GM18951 (cell line): ENCODE measurements at regions not wholly inside any gene's neighbourhood (a gene's known extent, or its start where the extent isn't known, plus 50 kb on each side); places are given as distances from the start of the nearest gene placed in this dataset.

Experiments
- POLR2A ChIP-seq: IDR thresholded peaks from 4 replicates; pipeline ENCODE4 v1.6.1; 2011; ENCODE audit warnings: mild to moderate bottlenecking; ENCODE audit not compliant: insufficient read length, insufficient read depth; ENCODE audit errors: extremely low read depth
- in situ Hi-C: fragments of 300-500 bp; cut with MboI; formaldehyde crosslinking; loops from one replicate; pipeline ENCODE4 v1.12.0; 2022; ENCODE audit warnings: low sequenced_read_pairs, mixed read lengths, inconsistent platforms; ENCODE audit not compliant: unreplicated experiment

DNA sequence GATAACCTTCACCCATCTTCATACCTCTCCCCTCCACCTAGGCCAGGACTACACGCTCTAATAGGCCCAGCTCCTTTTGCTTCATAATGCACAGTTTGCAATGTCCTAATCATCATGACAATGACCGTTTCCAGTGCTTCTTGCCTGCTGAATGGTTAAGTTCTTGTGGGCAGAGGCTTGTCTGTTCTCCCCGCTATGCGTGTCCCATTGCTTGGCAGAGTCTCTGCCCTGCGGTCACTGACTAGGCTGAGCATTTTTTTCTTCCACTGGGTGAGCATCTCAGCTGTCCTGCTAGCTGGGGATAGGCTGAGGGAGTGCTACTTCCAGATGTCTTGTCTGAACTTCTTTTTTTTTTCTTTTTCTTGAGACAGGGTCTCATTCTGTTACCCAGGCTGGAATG lies 314.7 kb downstream of the UQCRFS1 start:
- no peak for TF ChIP-seq POLR2A
- in situ Hi-C loops, result no loop called here

DNA sequence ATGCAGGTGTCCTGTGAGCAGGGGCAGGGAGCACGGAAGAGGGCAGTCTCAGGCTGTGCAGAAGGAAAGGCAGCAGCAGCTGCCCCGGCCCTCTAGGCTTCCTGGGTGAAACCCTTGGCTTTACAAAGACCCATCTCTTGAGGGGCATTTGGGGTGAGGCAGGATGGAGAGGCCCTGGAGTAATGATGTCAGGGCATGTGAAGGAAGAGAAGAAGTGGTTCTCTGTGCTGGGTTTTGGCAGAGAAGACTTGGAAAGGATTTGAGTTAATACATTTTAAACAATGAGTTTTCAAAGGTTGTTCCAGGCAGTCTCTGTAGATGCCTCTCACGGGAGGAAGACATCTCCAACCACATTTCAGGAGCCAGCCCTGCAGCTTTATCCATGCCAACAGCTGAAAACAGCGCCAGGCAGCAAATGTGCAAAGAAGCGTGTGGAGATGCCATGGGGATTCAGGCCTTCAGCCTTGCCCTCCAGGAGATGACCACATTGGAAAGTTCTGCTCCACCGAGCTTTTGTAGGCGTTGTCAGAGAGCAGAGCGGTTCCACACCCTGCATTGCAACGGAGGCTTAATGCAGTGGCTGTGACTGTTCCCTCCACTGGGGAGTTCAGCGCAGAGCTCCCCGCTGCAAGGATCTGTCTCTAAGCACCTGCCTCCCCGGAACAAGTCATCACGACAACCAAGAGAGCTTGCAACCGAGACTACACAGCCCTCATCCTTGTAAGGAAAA lies 322.8 kb downstream of the UQCRFS1 start:
- in situ Hi-C loops, result no loop called here
- no peak for TF ChIP-seq POLR2A

DNA sequence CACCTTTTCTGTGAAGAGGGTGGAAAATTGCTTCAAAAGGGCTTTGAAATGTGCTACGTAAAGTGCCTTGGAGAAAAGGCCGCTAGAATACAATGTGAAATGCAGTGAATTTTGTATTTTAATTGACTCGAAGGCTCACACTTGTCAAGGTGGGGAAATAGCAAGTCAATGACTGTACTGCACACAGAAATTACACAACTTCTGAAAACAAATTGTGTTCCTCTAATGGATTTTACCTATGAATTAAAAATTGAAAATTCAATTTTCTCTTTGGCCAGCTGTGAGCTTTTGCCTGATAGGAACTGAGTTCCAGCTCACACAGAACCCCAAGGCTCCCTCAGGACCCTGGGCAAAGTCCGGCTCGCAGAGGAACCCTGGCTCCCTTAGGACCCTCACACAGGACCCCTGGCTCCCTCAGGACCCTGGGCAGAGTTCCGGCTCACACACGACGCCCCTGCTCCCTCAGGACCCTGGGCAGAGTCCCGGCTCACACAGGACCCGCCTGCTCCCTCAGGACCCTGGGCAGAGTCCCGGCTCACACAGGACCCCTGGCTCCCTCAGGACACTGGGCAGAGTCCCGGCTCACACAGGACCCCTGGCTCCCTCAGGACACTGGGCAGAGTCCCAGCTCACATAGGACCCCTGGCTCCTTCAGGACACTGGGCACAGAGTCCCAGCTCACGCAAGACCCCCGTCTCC lies 324.9 kb downstream of the UQCRFS1 start:
- in situ Hi-C loops, result no loop called here
- TF ChIP-seq POLR2A, result no peak

DNA sequence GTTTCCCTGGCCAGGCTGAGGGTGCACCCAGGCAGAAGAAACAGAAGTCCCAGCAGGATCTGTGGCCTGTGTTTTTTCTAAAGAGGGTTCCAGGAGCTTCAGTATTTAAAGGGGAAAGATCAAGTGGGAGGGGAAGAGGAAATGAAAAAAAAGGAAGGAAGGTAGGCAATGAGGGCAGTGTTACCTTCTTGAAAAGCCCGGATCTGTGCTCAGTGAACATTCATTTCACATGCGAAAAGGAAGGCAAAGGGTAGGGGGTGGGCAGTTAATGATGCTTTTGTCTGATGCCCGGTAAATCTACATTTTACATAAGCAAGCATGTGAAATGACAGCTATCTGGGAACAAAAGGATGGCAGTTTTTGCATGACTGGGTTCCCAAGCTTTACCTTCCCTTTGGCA lies 326.2 kb downstream of the UQCRFS1 start:
- in situ Hi-C loops, result no loop called here
- TF ChIP-seq POLR2A, result no peak

DNA sequence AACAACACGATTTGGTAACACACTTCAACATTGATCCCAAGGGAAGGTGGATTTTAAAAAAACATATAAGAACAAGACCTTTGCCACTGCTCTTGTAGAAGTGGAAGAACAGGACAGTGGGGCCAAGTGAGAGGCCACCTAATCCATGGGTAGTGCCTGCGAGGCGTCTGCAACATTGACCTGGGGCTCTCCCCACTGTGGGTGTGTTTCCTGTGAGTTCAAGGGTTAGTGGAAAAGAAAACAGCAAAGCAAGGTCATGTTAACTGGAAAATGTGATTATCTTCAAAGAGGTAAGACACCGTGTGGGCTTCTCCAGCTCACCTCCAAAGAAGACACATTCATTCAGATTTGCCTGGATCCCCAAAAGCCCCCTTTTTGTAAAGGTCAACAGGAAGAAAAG lies 327.0 kb downstream of the UQCRFS1 start:
- in situ Hi-C loops, result no loop called here
- TF ChIP-seq POLR2A, result no peak

DNA sequence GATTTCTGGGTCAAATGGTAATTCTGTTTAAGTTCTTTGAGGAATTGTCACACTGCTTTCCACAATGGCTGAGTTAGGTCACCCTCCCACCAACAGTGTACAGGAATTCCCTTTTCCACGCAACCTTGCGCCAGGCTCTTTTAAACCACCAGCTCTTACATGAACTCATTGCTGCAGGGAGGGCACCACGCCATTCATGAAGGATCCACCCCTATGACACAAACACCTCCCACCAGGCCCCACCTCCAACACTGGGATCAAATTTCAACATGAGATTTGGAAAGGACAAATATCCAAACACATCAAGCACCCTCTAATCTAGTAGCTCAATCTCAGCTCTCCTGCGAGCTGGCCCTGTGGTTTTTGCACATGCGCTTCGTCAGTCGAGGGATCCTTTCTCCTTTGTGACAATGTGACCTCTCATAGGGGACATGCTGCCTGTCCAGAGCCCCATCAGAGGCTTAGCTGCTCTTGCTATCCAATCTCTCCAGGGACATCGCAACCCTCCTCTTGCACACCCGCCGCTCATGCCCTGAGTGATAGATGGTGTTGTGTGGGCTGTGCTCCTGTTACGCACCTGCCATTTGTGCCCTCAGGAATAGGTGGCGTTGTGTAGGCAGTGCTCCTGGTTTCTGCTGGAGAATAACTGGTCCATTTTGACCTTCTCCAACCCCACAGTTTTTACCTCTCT lies 328.0 kb downstream of the UQCRFS1 start:
- in situ Hi-C loops, result no loop called here
- no peak for TF ChIP-seq POLR2A

DNA sequence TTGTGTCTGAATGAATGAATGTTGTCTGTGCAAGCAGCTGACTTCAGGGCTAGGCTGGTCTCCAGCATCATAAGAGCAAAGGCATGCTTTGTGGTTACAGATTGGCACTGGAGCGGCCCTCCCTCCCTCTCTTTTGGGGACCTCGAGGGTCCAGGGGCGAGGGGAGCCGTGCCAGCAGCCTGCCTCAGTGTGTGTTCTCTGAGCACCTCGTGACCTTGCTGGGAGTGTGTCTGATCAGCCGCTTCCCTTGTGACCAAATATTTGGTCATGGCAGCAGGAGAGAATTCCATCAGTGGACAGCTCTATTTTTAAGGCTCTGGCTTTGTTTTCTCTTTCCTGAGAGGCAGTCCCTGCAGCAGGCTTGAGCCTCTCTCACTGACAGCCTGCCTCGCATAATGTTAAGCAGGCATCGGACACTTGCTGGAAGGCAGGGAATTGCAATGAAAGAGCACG lies 329.7 kb downstream of the UQCRFS1 start:
- no peak for TF ChIP-seq POLR2A
- in situ Hi-C loops, result no loop called here

DNA sequence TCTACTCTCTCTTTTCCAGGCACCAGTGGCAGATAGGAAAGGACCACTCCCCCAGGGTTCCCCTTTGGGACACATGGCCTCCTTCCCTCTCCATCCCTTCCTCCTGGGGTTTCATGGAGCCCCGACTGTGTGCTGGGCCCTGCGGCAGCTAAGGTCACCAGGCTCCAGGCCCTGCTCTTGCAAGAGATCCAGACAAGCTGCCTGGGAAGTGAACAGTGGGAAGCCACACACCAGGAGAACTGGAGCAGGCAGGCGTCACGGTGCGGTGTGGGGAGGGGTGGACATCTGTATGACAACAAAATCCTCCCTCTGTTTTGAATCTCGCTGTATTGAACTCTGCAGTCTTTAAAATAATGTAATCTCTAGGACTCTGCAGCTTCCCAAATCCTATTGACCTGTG lies 330.1 kb downstream of the UQCRFS1 start:
- in situ Hi-C loops, result no loop called here
- no peak for TF ChIP-seq POLR2A

DNA sequence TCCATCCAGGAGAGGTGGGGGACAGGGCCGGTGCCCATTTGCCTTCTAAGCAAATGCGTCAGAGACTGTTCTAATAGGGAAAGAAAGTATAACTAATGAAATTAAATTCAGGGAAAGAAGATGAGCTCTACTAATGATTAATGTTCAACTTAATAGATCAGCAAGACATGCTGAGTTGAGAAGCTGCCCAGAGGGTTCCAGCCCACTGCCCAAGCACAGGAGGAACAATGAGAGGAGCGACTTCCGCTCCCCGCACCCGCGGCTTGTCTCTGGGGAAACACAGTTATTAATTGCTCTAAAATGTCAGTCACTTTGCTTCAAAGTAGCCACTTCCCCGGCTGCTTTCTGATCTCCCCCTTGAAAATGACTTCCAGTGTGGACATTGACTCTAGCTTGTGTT lies 331.3 kb downstream of the UQCRFS1 start:
- in situ Hi-C loops, result no loop called here
- TF ChIP-seq POLR2A, result no peak

DNA sequence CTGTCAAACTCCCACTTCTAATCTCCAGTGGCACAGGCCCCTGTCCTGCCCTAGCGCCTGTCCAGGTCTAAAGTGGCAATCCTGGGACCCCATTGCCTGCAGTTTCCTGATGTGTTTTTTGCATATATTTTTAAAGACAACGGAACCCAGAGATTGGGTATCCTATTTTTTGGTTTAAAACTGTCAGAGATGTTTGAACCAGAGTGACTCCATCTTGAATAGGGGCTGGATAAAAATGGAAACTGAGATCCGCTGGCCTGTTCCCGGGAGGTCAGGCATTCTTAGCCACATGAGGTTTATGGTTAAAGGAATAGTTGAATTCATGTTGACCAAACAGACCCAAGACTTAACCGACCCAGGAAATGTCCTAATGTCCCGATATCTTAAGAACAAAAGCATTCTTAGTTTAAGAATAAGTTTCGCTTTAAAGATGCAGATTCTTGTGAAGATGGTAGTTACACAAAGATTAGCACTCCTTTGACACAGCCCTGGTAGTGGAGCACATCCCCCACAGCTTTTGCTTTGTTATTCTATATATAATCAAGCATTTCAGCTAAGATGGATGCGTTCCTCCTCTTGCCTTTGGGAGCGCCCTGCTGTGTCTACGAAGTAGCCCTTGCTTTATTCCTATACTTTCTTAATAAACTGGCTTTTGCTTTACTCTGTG lies 332.1 kb downstream of the UQCRFS1 start:
- in situ Hi-C loops, result no loop called here
- no peak for TF ChIP-seq POLR2A

DNA sequence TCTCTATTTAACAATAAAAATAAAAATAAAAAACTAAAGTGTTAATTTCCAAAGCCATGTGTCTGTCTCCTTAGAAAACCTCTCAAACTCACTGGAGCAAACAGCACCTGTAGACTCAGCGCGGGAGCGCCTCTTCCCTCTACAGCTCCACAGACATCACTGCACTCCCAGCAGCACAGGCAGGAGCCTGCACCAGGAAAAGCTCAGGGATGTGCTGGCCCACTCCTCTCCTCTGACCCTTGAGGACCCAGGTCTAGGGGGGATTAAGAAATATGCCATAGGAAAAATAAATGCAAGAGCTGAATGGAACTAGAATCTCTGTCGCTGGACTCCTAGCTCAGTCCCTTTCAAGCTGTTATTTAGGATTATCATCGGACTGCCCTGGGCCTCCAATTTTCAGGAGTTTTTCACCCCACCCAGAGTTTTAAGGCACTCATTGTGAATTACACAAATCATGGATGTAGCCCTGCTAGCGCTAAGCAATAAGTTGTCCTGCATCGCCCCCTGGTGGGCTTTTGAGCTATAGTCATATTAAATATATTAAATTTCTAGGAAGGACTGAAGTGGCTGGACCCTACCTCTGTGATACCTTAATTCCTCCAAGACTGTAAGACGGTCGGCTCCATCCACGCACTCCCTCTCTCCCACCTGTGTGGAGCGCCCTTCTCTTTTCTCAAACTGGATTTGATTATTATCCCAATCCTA lies 333.9 kb downstream of the UQCRFS1 start:
- TF ChIP-seq POLR2A, result no peak
- in situ Hi-C loops, result no loop called here

DNA sequence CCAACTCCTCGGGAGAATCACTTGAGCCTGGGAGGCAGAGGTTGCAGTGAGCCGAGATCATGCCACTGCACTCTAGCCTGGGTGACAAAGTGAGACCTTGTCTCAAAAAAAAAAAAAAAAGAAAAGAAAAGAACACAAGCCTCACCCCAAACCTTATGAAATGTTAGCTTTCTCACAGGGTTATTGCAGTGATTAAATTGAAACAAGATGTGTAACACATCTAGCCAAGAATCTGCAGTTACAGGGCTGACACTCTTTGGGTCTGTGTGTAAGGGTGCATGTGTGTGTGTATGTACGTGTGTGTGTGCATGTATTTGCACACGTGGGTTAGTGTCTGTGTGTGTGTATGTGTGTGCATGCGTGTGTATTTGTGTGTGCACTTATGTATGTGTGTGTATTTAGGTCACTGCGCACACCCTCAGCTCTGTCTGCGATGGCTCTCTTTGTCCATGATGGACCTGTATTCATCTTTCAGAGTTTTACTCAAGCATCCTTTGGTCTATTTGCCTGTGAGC lies 336.3 kb downstream of the UQCRFS1 start:
- in situ Hi-C loops, result no loop called here
- no peak for TF ChIP-seq POLR2A
